ENCODE measurements at regions not wholly inside any gene's neighbourhood (a gene's known extent, or its start where the extent isn't known, plus 50 kb on each side); places are given as distances from the start of the nearest gene placed in this dataset.

DNA sequence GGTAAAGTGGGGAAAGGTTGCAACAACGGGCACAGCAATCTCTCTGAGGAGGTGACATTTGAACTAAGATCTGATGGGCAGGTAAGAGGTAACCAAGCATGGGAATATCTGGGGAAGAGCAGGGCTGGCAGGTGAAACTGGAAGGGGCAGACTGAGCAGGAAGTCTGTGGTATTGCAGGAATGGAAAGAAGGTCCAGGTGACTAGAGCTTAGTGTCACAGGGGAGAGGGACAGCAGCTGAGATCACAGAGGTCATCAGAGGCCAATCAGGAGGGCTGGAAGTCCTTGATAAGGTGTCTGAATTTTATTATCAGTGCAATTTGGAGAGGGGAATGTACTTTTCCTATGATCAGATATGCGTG lies 73.3 kb upstream of the DHX40 start:
- TF ChIP-seq, protein P1, sequence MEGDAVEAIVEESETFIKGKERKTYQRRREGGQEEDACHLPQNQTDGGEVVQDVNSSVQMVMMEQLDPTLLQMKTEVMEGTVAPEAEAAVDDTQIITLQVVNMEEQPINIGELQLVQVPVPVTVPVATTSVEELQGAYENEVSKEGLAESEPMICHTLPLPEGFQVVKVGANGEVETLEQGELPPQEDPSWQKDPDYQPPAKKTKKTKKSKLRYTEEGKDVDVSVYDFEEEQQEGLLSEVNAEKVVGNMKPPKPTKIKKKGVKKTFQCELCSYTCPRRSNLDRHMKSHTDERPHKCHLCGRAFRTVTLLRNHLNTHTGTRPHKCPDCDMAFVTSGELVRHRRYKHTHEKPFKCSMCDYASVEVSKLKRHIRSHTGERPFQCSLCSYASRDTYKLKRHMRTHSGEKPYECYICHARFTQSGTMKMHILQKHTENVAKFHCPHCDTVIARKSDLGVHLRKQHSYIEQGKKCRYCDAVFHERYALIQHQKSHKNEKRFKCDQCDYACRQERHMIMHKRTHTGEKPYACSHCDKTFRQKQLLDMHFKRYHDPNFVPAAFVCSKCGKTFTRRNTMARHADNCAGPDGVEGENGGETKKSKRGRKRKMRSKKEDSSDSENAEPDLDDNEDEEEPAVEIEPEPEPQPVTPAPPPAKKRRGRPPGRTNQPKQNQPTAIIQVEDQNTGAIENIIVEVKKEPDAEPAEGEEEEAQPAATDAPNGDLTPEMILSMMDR (IDR thresholded peaks at IDR 0.05; ENCODE audit: low read length) = no peak
- no peak for TF ChIP-seq EZH2 (IDR thresholded peaks at IDR 0.05; ENCODE audit: borderline replicate concordance, low read length)

Data from OCI-LY1 (cell line).